GM23248 (cell line): ENCODE measurements at regions not wholly inside any gene's neighbourhood (a gene's known extent, or its start where the extent isn't known, plus 50 kb on each side); places are given as distances from the start of the nearest gene placed in this dataset.

Source experiments
- EZH2 ChIP-seq: fragments of 200-600 bp; sonication (generic); IDR thresholded peaks from 2 replicates; pipeline ENCODE4 v1.6.1; 2018; ENCODE audit warnings: antibody characterized with exemption, mild to moderate bottlenecking; ENCODE audit not compliant: insufficient read depth, poor library complexity, severe bottlenecking
- EZH2phosphoT487 ChIP-seq: fragments of 200-600 bp; sonication (generic); IDR thresholded peaks from 2 replicates; pipeline ENCODE4 v1.6.1; 2018; ENCODE audit warnings: antibody characterized with exemption, moderate library complexity, mild to moderate bottlenecking, low read depth; ENCODE audit not compliant: insufficient read depth

- TF ChIP-seq EZH2 (no peak), EZH2phosphoT487 (no peak)
Observed at GRCh38 chr12:83408146-83408545, 721.4 kb downstream of the TMTC2 start.
